Calu3 (cell line): ENCODE measurements at regions not wholly inside any gene's neighbourhood (a gene's known extent, or its start where the extent isn't known, plus 50 kb on each side); places are given as distances from the start of the nearest gene placed in this dataset.
"Not testable (repeated sequence)": the region's sequence is repeated elsewhere in the genome, so short reads cannot be mapped to it uniquely, and the experiment has no call there.

Experiments used
- BruUV-seq: library from RNA; stranded (reverse); fragments of 400-500 nt; replicated peaks from 2 replicates; lab custom pipeline; 2021; lab: Mats Ljungman, UMichigan
- CTCF ChIA-PET: fragments of 300-600 bp; sonication (Branson Sonifier 250); formaldehyde crosslinking; loops from one replicate; lab custom pipeline; 2022; ENCODE audit warnings: antibody characterized with exemption; lab: Charles Lee
- DNase-seq: peaks from one replicate; pipeline ENCODE4 v3.0.0; 2022
- H3K27ac Mint-ChIP-seq: one replicate; pipeline ENCODE4 v1.8.0; 2022; ENCODE audit warnings: mixed read lengths; ENCODE audit not compliant: unreplicated experiment
- H3K27me3 Mint-ChIP-seq: one replicate; pipeline ENCODE4 v1.8.0; 2022; ENCODE audit warnings: mixed read lengths; ENCODE audit not compliant: unreplicated experiment
- H3K36me3 Mint-ChIP-seq: one replicate; pipeline ENCODE4 v1.8.0; 2022; ENCODE audit warnings: mild to moderate bottlenecking, moderate library complexity, mixed read lengths; ENCODE audit not compliant: insufficient read depth, unreplicated experiment
- H3K4me1 Mint-ChIP-seq: one replicate; pipeline ENCODE4 v1.8.0; 2022; ENCODE audit warnings: mild to moderate bottlenecking, low read depth, mixed read lengths; ENCODE audit not compliant: unreplicated experiment
- H3K4me3 Mint-ChIP-seq: one replicate; pipeline ENCODE4 v1.8.0; 2022; ENCODE audit warnings: mild to moderate bottlenecking, low read depth, moderate library complexity, mixed read lengths; ENCODE audit not compliant: unreplicated experiment
- H3K9me3 Mint-ChIP-seq: one replicate; pipeline ENCODE4 v1.8.0; 2022; ENCODE audit warnings: low read depth, mixed read lengths; ENCODE audit not compliant: unreplicated experiment
- intact Hi-C: fragments of 100-400 bp; cut with micrococcal nuclease; formaldehyde crosslinking; loops from one replicate; pipeline ENCODE4 v1.10.0; 2022; ENCODE audit not compliant: unreplicated experiment
- TF ChIP-seq, protein P1 (sequence below): fragments of 200-600 bp; IDR thresholded peaks from one replicate; pipeline ENCODE4 v1.8.0; 2022; ENCODE audit warnings: antibody characterized with exemption; ENCODE audit not compliant: unreplicated experiment

DNA sequence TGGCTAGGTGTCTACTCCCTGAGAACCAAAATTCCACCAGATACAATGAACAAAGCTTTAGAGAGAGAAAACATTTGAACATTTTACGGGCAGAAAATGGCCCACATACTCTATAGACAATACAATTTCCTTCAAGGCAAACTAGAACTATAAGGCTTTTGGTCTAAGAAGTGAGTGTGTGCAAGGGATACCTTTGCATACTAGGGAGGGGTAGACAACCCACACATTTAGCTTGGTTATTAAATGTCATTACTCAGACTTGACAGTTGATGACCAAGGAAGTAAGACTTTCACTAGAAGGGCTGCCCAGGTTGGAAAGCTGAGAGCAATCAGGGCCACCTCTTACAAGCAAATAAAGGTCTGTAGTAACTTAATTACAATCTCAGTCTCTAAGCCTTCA lies 64.0 kb upstream of the PLEKHM1 start:
- H3K36me3 Mint-ChIP-seq, H3K4me1 Mint-ChIP-seq, H3K27me3 Mint-ChIP-seq, CTCF ChIA-PET, H3K9me3 Mint-ChIP-seq, BruUV-seq, H3K4me3 Mint-ChIP-seq, H3K27ac Mint-ChIP-seq, intact Hi-C loops, DNase-seq: not testable (repeated sequence)

DNA sequence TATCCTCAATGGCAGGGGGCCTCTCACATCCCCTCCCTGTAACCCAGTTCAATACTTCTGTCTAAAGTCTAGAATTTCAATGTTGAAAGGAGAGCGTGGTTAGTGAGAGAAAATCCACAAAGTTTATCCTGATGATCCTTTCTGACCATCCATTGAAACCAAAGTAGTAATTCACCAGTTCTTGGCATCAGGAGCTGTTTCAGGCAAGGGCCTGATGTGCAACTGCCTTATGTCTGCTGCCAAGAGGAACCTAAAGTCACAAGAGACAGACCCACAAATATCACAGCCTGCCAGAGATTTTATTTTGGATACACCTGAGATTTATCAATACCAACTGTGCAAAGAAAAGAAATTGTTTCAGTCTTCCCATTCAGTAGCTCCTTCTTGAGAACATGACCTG lies 68.3 kb upstream of the PLEKHM1 start:
- not testable (repeated sequence) for H3K27me3 Mint-ChIP-seq

DNA sequence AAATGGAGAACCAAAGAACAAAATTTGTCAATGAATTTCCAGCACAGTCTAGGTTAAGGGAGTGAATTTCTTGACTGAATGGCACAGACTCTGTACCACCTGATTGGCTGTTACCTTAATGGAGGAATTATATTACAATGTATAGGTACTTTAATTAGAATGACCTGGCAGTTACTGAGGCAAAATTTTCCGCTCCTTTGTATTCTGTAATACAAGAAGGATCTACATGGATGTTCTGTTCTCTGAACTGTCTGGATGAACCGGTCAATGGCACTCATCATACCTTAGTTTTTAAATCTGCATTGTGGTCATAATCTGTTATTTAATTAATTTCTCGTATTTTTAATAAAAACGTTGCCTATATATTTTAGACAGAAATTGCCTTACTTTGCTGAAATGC lies 72.3 kb upstream of the PLEKHM1 start:
- CTCF ChIA-PET, H3K27ac Mint-ChIP-seq, H3K27me3 Mint-ChIP-seq, BruUV-seq, H3K36me3 Mint-ChIP-seq, H3K4me1 Mint-ChIP-seq, intact Hi-C loops, H3K4me3 Mint-ChIP-seq, DNase-seq, H3K9me3 Mint-ChIP-seq: not testable (repeated sequence)

More for the DNA sequence above, 68.3 kb upstream of the PLEKHM1 start:
- intact Hi-C loops, DNase-seq, BruUV-seq, H3K9me3 Mint-ChIP-seq, CTCF ChIA-PET, H3K36me3 Mint-ChIP-seq, H3K27ac Mint-ChIP-seq, H3K4me1 Mint-ChIP-seq, H3K4me3 Mint-ChIP-seq: not testable (repeated sequence)

DNA sequence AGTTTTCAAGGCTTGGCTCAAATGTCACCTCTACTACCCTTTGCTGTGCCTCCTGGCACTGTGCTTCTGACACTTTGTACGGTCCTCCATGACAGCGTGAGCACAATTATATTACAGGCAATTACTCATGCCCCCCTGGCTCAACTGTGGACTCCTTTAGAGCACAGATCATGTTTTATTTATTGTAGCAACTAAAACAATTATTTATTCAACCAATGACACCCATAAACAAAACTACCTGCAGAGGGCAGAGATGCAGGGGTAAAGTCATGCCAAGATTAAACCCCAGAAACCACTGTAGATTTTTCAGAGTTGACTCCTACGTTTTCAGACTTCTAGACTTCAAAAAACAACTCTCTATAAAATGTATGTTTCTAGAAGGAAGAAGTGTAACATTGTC lies 72.8 kb upstream of the PLEKHM1 start:
- CTCF ChIA-PET, BruUV-seq, H3K27ac Mint-ChIP-seq, H3K4me3 Mint-ChIP-seq, intact Hi-C loops, H3K36me3 Mint-ChIP-seq, H3K27me3 Mint-ChIP-seq, H3K9me3 Mint-ChIP-seq, DNase-seq, H3K4me1 Mint-ChIP-seq: not testable (repeated sequence)

DNA sequence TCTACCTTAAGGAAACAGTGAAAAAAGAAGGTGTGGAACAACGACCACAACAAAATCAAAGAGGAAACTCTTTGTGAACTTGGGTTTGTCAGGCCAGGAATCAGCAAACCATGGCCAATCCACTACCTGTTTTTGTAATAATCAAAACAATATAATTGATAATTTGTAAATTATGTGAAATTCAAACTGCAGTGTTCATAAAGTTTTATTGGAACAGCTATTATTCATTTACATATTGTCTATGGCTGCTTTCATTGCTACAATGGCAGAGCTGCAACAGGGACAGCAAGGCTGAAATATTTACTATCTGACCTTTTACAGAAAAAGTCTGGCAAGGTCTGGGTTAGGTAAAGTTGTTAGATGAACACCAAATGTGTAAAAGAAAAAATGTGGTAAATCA lies 77.8 kb upstream of the PLEKHM1 start:
- H3K27ac Mint-ChIP-seq, H3K4me3 Mint-ChIP-seq: not testable (repeated sequence)

DNA sequence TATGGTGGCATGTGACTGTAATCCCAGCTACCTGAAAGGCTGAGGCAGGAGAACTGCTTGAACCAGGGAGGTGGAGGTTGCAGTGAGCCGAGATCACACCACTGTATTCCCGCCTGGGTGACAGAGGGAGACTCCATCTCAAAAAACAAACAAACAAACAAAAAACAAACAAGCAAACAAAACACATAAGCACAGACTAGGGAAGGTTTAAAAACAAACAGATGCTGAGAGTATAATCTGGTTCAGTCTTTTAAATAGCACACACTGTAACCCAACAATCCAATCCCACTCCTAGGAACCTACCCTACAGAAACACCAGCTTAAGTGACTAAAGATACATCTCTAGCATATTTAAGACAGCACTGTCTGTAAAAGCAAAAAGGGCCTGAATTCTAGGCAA lies 82.8 kb upstream of the PLEKHM1 start:
- CTCF ChIA-PET, H3K27ac Mint-ChIP-seq, intact Hi-C loops, H3K27me3 Mint-ChIP-seq, BruUV-seq, DNase-seq, H3K36me3 Mint-ChIP-seq, H3K9me3 Mint-ChIP-seq, H3K4me3 Mint-ChIP-seq: not testable (repeated sequence)
- peaks cover 20% of the 10 kb centered on the region for H3K4me1 Mint-ChIP-seq

More for the DNA sequence above, 77.8 kb upstream of the PLEKHM1 start:
- BruUV-seq, H3K36me3 Mint-ChIP-seq, H3K9me3 Mint-ChIP-seq, H3K27me3 Mint-ChIP-seq, H3K4me1 Mint-ChIP-seq, DNase-seq, intact Hi-C loops, CTCF ChIA-PET: not testable (repeated sequence)

DNA sequence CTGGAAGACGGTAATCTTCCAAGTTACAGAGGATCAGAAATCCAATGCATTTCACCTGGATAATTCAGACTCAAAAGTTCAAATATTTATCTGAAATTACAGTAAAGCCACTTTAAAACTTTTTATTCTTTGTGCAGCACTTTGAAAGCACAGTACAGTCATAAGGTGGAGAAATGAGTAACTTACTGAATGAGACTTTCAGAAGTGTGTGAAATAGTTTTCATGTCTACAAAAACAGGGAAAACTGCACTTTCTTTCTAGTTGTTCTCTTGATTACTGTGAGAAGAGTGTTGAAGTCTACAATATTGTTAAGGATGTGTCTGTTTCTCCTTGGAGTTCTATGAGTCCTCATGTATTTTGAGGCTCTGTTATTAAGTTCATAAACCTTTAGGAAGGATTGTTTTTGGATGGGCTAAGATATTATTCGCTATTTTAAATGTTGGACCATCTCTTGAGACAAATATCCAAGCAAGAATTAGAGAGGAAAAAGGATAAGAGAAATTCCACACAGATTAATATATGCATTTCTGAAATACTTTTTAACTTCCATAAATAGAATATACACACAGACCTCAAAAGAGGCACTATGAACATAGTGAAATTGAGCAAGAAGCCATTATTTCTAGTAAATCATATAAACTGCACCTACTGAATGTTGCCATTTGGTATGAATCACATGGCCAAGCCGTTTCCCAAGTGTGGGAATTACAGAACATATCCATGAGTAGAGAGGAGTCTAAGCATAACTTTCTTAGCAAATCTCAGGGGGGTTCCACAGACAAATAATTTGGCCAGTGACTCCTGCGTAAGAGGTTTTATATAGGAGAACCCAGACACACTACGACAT lies 83.6 kb upstream of the PLEKHM1 start:
- intact Hi-C loops = no loop called here
- no peaks in the 10 kb centered on the region for H3K9me3 Mint-ChIP-seq
- no peaks in the 10 kb centered on the region for H3K27me3 Mint-ChIP-seq
- TF ChIP-seq, protein P1, sequence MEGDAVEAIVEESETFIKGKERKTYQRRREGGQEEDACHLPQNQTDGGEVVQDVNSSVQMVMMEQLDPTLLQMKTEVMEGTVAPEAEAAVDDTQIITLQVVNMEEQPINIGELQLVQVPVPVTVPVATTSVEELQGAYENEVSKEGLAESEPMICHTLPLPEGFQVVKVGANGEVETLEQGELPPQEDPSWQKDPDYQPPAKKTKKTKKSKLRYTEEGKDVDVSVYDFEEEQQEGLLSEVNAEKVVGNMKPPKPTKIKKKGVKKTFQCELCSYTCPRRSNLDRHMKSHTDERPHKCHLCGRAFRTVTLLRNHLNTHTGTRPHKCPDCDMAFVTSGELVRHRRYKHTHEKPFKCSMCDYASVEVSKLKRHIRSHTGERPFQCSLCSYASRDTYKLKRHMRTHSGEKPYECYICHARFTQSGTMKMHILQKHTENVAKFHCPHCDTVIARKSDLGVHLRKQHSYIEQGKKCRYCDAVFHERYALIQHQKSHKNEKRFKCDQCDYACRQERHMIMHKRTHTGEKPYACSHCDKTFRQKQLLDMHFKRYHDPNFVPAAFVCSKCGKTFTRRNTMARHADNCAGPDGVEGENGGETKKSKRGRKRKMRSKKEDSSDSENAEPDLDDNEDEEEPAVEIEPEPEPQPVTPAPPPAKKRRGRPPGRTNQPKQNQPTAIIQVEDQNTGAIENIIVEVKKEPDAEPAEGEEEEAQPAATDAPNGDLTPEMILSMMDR = no peak
- CTCF ChIA-PET = no interaction called here
- H3K27ac Mint-ChIP-seq = no peak overlapping the region
- no peaks in the 10 kb centered on the region for H3K36me3 Mint-ChIP-seq
- no peak for DNase-seq
- H3K4me3 Mint-ChIP-seq = no peak overlapping the region
- no TSS peak for BruUV-seq
- peaks cover 20% of the 10 kb centered on the region for H3K4me1 Mint-ChIP-seq
